H1 (cell line): ENCODE measurements at regions not wholly inside any gene's neighbourhood (a gene's known extent, or its start where the extent isn't known, plus 50 kb on each side); places are given as distances from the start of the nearest gene placed in this dataset.

Experiments used
- BCL11A ChIP-seq, 2 experiments: IDR thresholded peaks; one replicate each; pipeline ENCODE4 v1.6.1; 2011; ENCODE audit warnings: low read depth in 2 of 2, low read length in 2 of 2, mild to moderate bottlenecking in 2 of 2
- CTCF ChIP-seq, 3 experiments: IDR thresholded peaks; 1 replicate in 2 of 3; 2 replicates in 1 of 3; pipeline versions ENCODE4 v1.5.1 to v1.6.1; 2011; ENCODE audit warnings: low read length in 3 of 3, mild to moderate bottlenecking in 3 of 3, inconsistent platforms in 2 of 3, low read depth in 1 of 3, moderate library complexity in 1 of 3; ENCODE audit not compliant: insufficient read depth in 1 of 3; ENCODE audit errors: control extremely low read depth in 1 of 3
- EZH2 ChIP-seq: fragments of 200-600 bp; sonication (generic); IDR thresholded peaks from 2 replicates; pipeline ENCODE4 v1.7.1; 2012; ENCODE audit warnings: low read depth, mild to moderate bottlenecking, moderate library complexity, low read length, inconsistent platforms; ENCODE audit not compliant: severe bottlenecking
- JUND ChIP-seq: IDR thresholded peaks from 2 replicates; pipeline ENCODE4 v1.6.1; 2011; ENCODE audit warnings: mild to moderate bottlenecking, improper control_type of control experiment, low read length
- POLR2A ChIP-seq, 2 experiments: IDR thresholded peaks; 1 replicate in 1 of 2; 2 replicates in 1 of 2; pipeline ENCODE4 v1.6.1; 2011; ENCODE audit warnings: low read depth in 2 of 2, low read length in 2 of 2, mild to moderate bottlenecking in 2 of 2; ENCODE audit errors: control extremely low read depth in 1 of 2
- POLR2AphosphoS5 ChIP-seq: IDR thresholded peaks from 2 replicates; pipeline ENCODE4 v1.6.1; 2011; ENCODE audit warnings: low read depth, low read length

- TF ChIP-seq POLR2A (IDR thresholded peaks at IDR 0.05; ENCODE audit: control extremely low read depth in 1 of 2, low read depth in 2 of 2, low read length in 2 of 2) (no peak), POLR2AphosphoS5 (no peak), BCL11A (IDR thresholded peaks at IDR 0.05; ENCODE audit: low read depth in 2 of 2, low read length in 2 of 2) (no peak), CTCF (IDR thresholded peaks at IDR 0.05; ENCODE audit: control extremely low read depth in 1 of 3, insufficient read depth in 1 of 3, low read depth in 1 of 3, low read length in 3 of 3) (no peak), JUND (no peak), EZH2 (no peak)
Observed at GRCh38 chrX:140346729-140347128, 158.1 kb downstream of the SOX3 start.
